Kasumi-1 (cell line): ENCODE measurements at regions not wholly inside any gene's neighbourhood (a gene's known extent, or its start where the extent isn't known, plus 50 kb on each side); places are given as distances from the start of the nearest gene placed in this dataset.
A peak's percentile ranks its signal among the peaks of the same experiment; 100 is the strongest.
"Not testable (repeated sequence)": the region's sequence is repeated elsewhere in the genome, so short reads cannot be mapped to it uniquely, and the experiment has no call there.

Experiments used
- DNase-seq, 2 experiments: peaks; one replicate each; lab custom pipeline; 2025; lab: John Stamatoyannopoulos, UW

- no peak for DNase-seq
Observed at GRCh38 chr4:58063404-58064160, 953.4 kb upstream of the IGFBP7 start.

- peak in 1 of 2 experiments; percentile 41 for DNase-seq
Observed at GRCh38 chr4:58061967-58062366, 951.8 kb upstream of the IGFBP7 start.

- DNase-seq: no peak
Observed at GRCh38 chr4:58050439-58050838, 940.3 kb upstream of the IGFBP7 start.

- no peak for DNase-seq
Observed at GRCh38 chr4:58048491-58048890, 938.3 kb upstream of the IGFBP7 start.

GRCh38 chr4:58042176-58042575 is 932.0 kb upstream of the IGFBP7 start:
- no peak for DNase-seq

GRCh38 chr4:57993944-57994343 is 883.8 kb upstream of the IGFBP7 start:
- no peak for DNase-seq

GRCh38 chr4:57989430-57989829 is 879.2 kb upstream of the IGFBP7 start:
- DNase-seq: no peak

GRCh38 chr4:57985161-57985560 is 875.0 kb upstream of the IGFBP7 start:
- DNase-seq: no peak

GRCh38 chr4:57981123-57981522 is 870.9 kb upstream of the IGFBP7 start:
- no peak for DNase-seq

- no peak for DNase-seq
Observed at GRCh38 chr4:57974821-57975220, 864.6 kb upstream of the IGFBP7 start.

GRCh38 chr4:57973819-57974218 is 863.6 kb upstream of the IGFBP7 start:
- DNase-seq: no peak

GRCh38 chr4:57971261-57971660 is 861.1 kb upstream of the IGFBP7 start:
- no peak for DNase-seq

- DNase-seq: no peak
Observed at GRCh38 chr4:57966987-57967760, 857.0 kb upstream of the IGFBP7 start.

- not testable (repeated sequence) for DNase-seq
Observed at GRCh38 chr4:57965431-57965830, 855.2 kb upstream of the IGFBP7 start.

GRCh38 chr4:57945298-57945697 is 835.1 kb upstream of the IGFBP7 start:
- DNase-seq: no peak

GRCh38 chr4:57943682-57944081 is 833.5 kb upstream of the IGFBP7 start:
- peak; percentile 32 to 40 for DNase-seq

GRCh38 chr4:57937326-57937725 is 827.1 kb upstream of the IGFBP7 start:
- DNase-seq: not testable (repeated sequence)

GRCh38 chr4:57926311-57926710 is 816.1 kb upstream of the IGFBP7 start:
- DNase-seq: no peak

GRCh38 chr4:57924951-57925350 is 814.8 kb upstream of the IGFBP7 start:
- no peak for DNase-seq

- no peak for DNase-seq
Observed at GRCh38 chr4:57916479-57916878, 806.3 kb upstream of the IGFBP7 start.

- DNase-seq: no peak
Observed at GRCh38 chr4:57911203-57911602, 801.0 kb upstream of the IGFBP7 start.

GRCh38 chr4:57910151-57910550 is 800.0 kb upstream of the IGFBP7 start:
- no peak for DNase-seq

- no peak for DNase-seq
Observed at GRCh38 chr4:57905965-57906364, 795.8 kb upstream of the IGFBP7 start.
